Panc1 (cell line): ENCODE measurements at regions not wholly inside any gene's neighbourhood (a gene's known extent, or its start where the extent isn't known, plus 50 kb on each side); places are given as distances from the start of the nearest gene placed in this dataset.

Experiments used
- ATAC-seq: fragments of 200-7000 bp; cut with Tn5 transposase; 2 replicates; pipeline ENCODE4 v1.9.1; 2020; ENCODE audit warnings: mild to moderate bottlenecking, moderate library complexity
- BruUV-seq: library from RNA; stranded (reverse); fragments of 400-500 nt; replicated peaks from 2 replicates; lab custom pipeline; 2021; lab: Mats Ljungman, UMichigan
- CTCF ChIA-PET: fragments of 300-600 bp; sonication (Branson Sonifier 250); formaldehyde crosslinking; loops from one replicate; lab custom pipeline; 2022; ENCODE audit warnings: antibody characterized with exemption; lab: Charles Lee
- POLR2A ChIA-PET: fragments of 300-600 bp; sonication (Branson Sonifier 250); formaldehyde crosslinking; loops from one replicate; lab custom pipeline; 2022; ENCODE audit warnings: antibody characterized with exemption; lab: Charles Lee
- DNase-seq: peaks from one replicate; pipeline ENCODE4 v3.0.0-alpha.2; 2010; ENCODE audit warnings: low read depth, low spot score
- H3K27ac ChIP-seq: 2 replicates; pipeline ENCODE4 v1.5.1; 2011; ENCODE audit warnings: mild to moderate bottlenecking, low read length, inconsistent platforms
- H3K27me3 ChIP-seq: fragments of 200-500 bp; sonication (Bioruptor generic); 2 replicates; pipeline ENCODE4 v1.6.0; 2014; ENCODE audit warnings: low read length, inconsistent platforms; ENCODE audit not compliant: control insufficient read depth, insufficient read depth
- H3K36me3 ChIP-seq: fragments of 200-500 bp; sonication (Bioruptor generic); 2 replicates; pipeline ENCODE4 v1.5.1; 2014; ENCODE audit warnings: inconsistent platforms, mild to moderate bottlenecking, low read length, moderate library complexity; ENCODE audit not compliant: control insufficient read depth, insufficient read depth
- H3K4me1 ChIP-seq: 2 replicates; pipeline ENCODE4 v1.5.1; 2011; ENCODE audit warnings: inconsistent platforms, mild to moderate bottlenecking, low read length, moderate library complexity; ENCODE audit not compliant: control insufficient read depth, insufficient read depth
- H3K4me3 ChIP-seq, 2 experiments: 2 replicates each; pipeline ENCODE4 v1.5.1; 2011 to 2012; ENCODE audit warnings: low read depth in 2 of 2, low read length in 2 of 2, mild to moderate bottlenecking in 2 of 2, inconsistent platforms in 1 of 2, moderate library complexity in 1 of 2
- H3K9me3 ChIP-seq: fragments of 200-500 bp; sonication (Bioruptor generic); 2 replicates; pipeline ENCODE4 v1.5.1; 2014; ENCODE audit warnings: low read depth, mild to moderate bottlenecking, inconsistent platforms, low read length, moderate library complexity; ENCODE audit not compliant: control insufficient read depth, insufficient read depth
- POLR2AphosphoS5 ChIP-seq: IDR thresholded peaks from 2 replicates; pipeline ENCODE4 v1.6.1; 2012; ENCODE audit warnings: mild to moderate bottlenecking, low read depth, low read length, moderate library complexity
- SIN3A ChIP-seq: IDR thresholded peaks from 2 replicates; pipeline ENCODE4 v1.6.1; 2012; ENCODE audit warnings: low read depth, mild to moderate bottlenecking, low read length, moderate library complexity, borderline replicate concordance; ENCODE audit not compliant: insufficient read depth
- TCF7L2 ChIP-seq: IDR thresholded peaks from 2 replicates; pipeline ENCODE4 v1.6.1; 2011; ENCODE audit warnings: mild to moderate bottlenecking, low read depth, low read length, inconsistent platforms
- in situ Hi-C: cut with HindIII; loops from 2 replicates; pipeline ENCODE4 v1.10.0; 2016; ENCODE audit warnings: low sequenced_read_pairs, low pct_unique_long_range_greater_than_20kb
- intact Hi-C: fragments of 100-400 bp; cut with micrococcal nuclease; formaldehyde crosslinking; loops from one replicate; pipeline ENCODE4 v1.10.0; 2022; ENCODE audit not compliant: unreplicated experiment
- TF ChIP-seq, protein P1 (sequence below), 2 experiments: IDR thresholded peaks; 2 replicates each; pipeline ENCODE4 v1.6.1; 2011 to 2012; ENCODE audit warnings: low read depth in 2 of 2, control low read depth in 1 of 2, low read length in 1 of 2, mild to moderate bottlenecking in 1 of 2, moderate library complexity in 1 of 2; ENCODE audit not compliant: insufficient read depth in 1 of 2
- TF ChIP-seq, protein P2 (sequence below): fragments of 450-650 bp; IDR thresholded peaks from 2 replicates; pipeline ENCODE4 v1.5.1; 2017; ENCODE audit warnings: mild to moderate bottlenecking

DNA sequence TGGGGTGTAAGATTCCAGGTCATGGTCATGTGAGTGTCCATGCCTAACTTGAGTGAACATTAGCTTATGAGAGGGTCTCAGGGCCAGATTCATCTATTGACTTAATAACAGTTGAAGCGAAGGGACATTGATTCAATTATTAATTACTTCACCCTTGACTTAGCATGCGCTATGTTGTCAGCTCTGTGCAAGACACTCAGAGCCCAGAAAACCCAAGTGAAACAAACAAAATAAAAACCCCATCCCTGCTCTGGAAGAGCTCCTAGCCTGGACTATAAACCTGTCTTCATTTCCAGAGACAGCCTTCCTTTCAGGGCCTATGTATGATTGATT is 66.0 kb upstream of the TNS3 start:
- peak overlapping the region; percentile 98 for H3K27ac ChIP-seq
- TF ChIP-seq, protein P1, sequence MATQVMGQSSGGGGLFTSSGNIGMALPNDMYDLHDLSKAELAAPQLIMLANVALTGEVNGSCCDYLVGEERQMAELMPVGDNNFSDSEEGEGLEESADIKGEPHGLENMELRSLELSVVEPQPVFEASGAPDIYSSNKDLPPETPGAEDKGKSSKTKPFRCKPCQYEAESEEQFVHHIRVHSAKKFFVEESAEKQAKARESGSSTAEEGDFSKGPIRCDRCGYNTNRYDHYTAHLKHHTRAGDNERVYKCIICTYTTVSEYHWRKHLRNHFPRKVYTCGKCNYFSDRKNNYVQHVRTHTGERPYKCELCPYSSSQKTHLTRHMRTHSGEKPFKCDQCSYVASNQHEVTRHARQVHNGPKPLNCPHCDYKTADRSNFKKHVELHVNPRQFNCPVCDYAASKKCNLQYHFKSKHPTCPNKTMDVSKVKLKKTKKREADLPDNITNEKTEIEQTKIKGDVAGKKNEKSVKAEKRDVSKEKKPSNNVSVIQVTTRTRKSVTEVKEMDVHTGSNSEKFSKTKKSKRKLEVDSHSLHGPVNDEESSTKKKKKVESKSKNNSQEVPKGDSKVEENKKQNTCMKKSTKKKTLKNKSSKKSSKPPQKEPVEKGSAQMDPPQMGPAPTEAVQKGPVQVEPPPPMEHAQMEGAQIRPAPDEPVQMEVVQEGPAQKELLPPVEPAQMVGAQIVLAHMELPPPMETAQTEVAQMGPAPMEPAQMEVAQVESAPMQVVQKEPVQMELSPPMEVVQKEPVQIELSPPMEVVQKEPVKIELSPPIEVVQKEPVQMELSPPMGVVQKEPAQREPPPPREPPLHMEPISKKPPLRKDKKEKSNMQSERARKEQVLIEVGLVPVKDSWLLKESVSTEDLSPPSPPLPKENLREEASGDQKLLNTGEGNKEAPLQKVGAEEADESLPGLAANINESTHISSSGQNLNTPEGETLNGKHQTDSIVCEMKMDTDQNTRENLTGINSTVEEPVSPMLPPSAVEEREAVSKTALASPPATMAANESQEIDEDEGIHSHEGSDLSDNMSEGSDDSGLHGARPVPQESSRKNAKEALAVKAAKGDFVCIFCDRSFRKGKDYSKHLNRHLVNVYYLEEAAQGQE (IDR thresholded peaks at IDR 0.05; ENCODE audit: insufficient read depth in 1 of 2, low read depth in 2 of 2, low read length in 1 of 2): no peak
- TF ChIP-seq POLR2AphosphoS5 (no peak), SIN3A (no peak), TCF7L2 (no peak)
- TF ChIP-seq, protein P2, sequence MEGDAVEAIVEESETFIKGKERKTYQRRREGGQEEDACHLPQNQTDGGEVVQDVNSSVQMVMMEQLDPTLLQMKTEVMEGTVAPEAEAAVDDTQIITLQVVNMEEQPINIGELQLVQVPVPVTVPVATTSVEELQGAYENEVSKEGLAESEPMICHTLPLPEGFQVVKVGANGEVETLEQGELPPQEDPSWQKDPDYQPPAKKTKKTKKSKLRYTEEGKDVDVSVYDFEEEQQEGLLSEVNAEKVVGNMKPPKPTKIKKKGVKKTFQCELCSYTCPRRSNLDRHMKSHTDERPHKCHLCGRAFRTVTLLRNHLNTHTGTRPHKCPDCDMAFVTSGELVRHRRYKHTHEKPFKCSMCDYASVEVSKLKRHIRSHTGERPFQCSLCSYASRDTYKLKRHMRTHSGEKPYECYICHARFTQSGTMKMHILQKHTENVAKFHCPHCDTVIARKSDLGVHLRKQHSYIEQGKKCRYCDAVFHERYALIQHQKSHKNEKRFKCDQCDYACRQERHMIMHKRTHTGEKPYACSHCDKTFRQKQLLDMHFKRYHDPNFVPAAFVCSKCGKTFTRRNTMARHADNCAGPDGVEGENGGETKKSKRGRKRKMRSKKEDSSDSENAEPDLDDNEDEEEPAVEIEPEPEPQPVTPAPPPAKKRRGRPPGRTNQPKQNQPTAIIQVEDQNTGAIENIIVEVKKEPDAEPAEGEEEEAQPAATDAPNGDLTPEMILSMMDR: no peak
- CTCF ChIA-PET: no interaction called here

DNA sequence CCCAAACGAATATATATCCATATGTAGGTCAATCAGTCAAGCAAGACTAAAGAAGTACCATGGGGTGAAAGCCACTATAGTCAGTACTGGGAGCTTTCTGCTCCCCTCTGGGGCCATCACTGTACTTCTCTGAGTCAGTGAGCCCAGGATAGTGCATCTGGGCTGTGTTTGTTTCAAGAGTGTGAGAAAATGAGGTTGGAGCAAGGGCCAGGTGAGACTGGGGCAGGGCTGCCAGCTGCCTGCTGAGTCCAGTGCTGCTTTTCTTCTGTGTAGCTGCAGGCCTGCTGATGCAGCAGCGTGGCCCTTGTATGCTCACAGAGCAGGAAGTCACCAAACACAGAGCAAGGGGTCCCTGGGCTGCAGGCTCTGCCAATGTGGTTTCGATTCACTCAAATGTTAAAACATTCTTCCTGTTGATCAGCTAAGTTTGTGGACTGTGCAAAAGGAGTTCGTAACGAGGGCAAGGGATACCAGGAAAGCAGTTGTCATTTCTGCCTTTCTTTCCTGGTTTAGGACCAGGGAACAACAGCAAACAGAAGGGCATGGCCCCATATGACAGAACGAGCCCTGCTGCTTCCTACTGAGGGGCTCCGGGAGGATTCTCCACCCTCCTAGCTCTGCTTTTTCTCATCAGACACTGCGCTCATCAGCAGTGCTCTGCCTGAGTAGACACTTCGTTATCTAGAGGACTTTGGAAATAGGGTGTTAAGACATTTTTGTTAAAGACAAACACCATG is 65.4 kb upstream of the TNS3 start:
- peak; percentile 66 for ATAC-seq
- in situ Hi-C loops (no loop called here), intact Hi-C loops (no loop called here)
- H3K27ac ChIP-seq: peak overlapping the region; percentile 98
- TF ChIP-seq SIN3A: no peak
- TF ChIP-seq, protein P1 (IDR thresholded peaks at IDR 0.05; ENCODE audit: insufficient read depth in 1 of 2, low read depth in 2 of 2, low read length in 1 of 2): no peak
- TF ChIP-seq TCF7L2: no peak
- TF ChIP-seq POLR2AphosphoS5: no peak
- TF ChIP-seq, protein P2: no peak
- no peak overlapping the region for H3K4me3 ChIP-seq
- DNase-seq: no peak
- POLR2A ChIA-PET: interaction anchor here (0.6 to 0.7 kb wide), 3 partner anchors 17 to 22 kb away, joined by 4 to 5 read pairs (median 5); no protein-coding TSS in a partner anchor
- CTCF ChIA-PET: no interaction called here
- H3K36me3 ChIP-seq: no peaks in the 10 kb centered on the region
- H3K27me3 ChIP-seq: no peaks in the 10 kb centered on the region
- no TSS peak for BruUV-seq
- peaks cover 25% of the 10 kb centered on the region for H3K4me1 ChIP-seq
- peaks cover 15% of the 10 kb centered on the region for H3K9me3 ChIP-seq

More for the DNA sequence above, 66.0 kb upstream of the TNS3 start:
- H3K4me3 ChIP-seq: no peak overlapping the region
- ATAC-seq: no peak
- H3K36me3 ChIP-seq: no peaks in the 10 kb centered on the region
- no TSS peak for BruUV-seq
- H3K27me3 ChIP-seq: no peaks in the 10 kb centered on the region
- no peak for DNase-seq
- intact Hi-C loops (no loop called here), in situ Hi-C loops (no loop called here)
- H3K4me1 ChIP-seq: peaks cover 25% of the 10 kb centered on the region
- POLR2A ChIA-PET: interaction anchor here (0.6 kb wide), 2 partner anchors 16 to 19 kb away, joined by 4 to 5 read pairs; no protein-coding TSS in a partner anchor
- H3K9me3 ChIP-seq: peaks cover 12% of the 10 kb centered on the region
